IPS-NIHi7 (cell line): ENCODE measurements at regions not wholly inside any gene's neighbourhood (a gene's known extent, or its start where the extent isn't known, plus 50 kb on each side); places are given as distances from the start of the nearest gene placed in this dataset.
A peak's percentile ranks its signal among the peaks of the same experiment; 100 is the strongest.

Source experiments
- DNase-seq: peaks from one replicate; pipeline ENCODE4 v3.0.0; 2012; ENCODE audit warnings: mixed read lengths; ENCODE audit errors: extremely low spot score

DNA sequence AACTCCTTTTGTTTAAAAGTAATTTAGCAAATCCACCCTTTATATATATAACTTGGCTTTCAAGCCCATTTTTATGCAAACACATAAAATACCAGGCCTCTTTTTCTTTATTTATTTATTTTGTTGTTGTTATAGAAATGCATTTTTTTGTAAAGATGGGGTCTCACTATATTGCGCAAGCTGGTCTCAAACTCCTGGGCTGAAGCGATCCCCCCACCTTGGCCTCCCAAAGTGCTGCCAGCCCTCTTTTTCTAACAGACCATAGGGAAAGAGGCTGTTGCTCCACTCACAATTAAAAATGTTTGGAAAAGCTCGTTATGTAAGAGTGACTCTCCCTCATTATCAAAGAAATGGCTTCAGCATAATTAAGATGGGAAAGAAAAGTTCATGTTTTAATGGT is 440.9 kb downstream of the HACE1 start:
- no peak for DNase-seq

DNA sequence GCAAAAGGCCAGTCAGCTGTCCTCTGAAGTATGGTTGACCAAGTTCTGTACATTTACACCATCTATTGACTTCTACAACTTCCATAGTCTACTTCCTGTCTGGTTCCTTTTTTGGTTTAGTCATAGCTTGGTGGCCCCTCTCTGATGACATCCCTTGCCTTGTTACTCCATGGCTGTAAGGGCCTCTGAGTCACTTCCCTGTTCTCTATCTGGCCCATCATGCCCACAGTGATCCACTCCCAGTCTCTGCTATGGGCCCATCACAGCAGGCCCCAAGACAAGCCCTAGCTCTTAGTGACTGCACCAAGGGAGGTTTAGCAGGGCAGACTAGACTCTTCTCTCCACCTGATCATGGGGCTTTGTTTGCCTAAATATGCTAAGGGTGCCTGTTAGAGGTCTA is 441.6 kb downstream of the HACE1 start:
- DNase-seq: no peak

DNA sequence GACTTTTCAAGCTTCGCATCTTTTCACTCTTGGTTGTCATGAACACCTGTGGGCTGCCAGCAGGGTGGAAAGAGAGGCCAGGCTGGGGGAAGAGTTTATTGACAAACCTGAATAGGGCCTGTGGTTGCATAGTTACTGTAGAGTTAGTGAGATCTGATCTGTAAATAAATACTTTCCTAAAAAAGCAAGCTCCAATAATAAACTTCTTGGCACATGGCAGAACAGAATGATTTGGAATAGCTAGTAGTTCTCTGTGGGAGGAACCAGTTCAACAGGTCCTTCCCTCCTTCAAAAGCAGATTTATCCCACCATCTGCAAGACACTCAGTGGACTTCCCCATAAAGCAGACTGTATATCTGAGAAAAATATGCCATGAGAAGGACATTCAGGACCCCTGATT is 445.0 kb downstream of the HACE1 start:
- no peak for DNase-seq

DNA sequence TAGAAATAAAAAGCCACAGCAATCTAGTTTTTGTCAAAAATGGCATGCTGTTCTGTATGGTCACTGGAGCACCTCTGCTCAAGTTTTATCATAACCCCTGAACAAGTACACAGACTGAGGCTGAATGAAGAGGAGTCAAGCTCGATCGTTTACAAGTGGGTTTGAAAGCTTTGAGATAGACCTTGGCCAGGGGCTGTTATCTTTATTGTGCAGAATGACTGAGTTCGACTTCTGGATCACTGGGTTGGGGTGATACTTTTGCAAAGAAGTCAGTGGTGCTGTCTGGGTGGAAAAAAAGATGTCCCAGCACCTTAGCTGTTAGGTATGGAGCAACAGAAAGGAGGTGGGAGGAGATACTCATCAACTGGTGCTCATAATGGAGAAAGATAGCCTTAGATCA is 446.0 kb downstream of the HACE1 start:
- no peak for DNase-seq

DNA sequence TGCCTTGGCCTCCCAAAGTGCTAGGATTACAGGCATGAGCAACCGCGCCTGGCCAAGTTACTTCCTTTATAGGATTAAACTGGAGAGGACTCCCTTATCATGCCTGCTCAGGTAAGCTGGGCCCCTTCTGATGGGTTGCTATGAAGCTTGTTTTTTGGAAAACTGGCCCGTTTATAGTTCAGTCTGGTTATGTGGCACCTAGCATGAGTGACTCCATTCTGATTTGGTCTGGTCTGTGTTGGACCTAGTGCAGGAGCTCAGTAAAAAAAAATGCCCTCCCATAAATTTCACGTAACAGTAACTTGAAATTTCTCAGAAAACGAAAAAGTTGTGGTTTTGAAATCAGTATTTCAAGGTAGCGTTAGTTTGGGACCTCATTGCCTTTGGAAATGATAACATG is 448.4 kb downstream of the HACE1 start:
- no peak for DNase-seq

DNA sequence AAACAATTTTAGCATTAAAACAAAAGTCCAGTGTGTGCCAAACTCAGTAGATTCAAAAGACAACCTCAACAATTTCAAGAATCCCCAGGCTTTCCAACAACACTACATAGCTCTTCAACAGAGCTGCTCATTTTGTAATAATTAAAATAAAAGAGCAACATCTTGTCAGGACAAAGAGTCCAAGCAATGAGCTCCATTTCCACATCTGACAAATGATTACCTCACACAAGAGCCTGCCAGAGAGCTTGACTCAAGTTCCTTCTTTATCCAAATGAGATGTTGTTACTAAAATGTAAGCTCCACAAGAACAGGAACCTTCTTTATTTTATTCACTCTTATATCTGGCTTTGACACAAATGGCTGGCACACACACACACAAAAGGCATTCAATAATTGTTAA is 449.8 kb downstream of the HACE1 start:
- DNase-seq: no peak

DNA sequence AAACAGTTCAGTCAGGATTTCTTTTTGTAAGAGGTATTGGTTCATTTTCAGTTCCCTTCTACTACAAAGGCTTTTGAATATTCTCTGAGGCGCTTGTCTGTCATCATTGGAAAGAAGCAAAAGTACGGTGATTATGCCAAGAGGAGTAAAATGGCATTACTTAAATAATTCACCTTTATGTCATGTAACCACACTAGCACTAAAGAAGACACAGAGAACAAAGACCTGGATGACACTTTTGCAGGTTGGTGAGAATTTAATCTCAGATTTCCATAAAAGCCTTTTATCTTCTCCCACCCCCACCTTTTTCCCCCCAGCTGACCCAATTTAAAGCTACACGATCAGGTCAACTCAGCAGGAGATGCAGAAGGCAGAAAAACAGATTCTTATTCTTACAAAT is 451.8 kb downstream of the HACE1 start:
- DNase-seq: no peak

DNA sequence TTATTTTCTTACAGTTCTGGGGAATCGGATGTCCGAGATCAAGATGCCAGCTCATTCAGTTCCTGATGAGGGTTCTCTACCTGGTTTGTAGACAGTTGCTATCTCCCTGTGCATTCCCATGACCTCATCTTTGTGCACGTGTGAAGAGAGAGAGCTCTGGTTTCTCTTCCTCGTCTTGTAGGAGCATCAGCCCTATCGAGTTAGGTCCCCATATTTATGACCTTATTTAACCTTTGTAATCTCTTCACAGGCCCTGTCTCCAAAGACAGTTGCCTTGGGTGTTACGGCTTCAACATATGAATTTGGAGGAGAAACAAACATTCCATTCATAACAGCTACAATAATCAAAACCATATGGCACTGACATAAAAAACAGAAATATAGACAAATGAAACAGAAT is 455.3 kb downstream of the HACE1 start:
- no peak for DNase-seq

DNA sequence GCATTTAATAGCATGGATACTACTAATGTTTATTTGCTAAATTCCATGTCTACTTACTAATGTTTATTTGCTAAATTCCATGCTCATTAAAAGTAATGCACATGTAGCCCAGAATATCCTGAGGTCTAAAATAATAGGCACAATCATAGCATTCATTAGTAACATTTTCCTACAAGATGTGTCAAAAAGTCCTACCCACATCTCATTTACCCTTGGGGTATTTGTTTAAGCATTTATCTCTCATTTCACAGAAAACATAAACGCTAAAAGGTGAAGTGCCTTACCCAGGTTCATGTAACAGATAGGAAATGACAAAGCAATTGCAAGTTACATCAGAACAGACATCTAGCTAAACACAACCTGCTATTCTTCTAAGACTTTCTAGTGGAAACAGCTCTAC is 457.1 kb downstream of the HACE1 start:
- no peak for DNase-seq

DNA sequence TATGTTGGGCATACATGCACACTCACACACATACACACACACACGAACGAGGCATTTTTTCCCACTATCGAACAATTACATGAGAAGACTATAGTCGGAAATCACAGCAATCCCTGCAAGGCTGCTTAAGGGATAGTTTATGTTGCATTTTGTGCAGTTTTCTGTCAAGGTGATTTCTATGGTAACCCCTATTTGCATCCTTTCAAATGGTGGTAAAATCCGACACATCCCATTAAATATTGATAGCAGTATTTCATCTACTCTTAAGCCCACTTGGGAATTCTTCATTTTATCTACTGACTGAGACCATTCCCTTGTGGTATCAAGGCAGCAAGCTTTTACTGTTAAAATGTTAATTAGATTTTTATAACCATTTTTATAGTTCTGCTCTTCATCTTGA is 457.8 kb downstream of the HACE1 start:
- DNase-seq: no peak

DNA sequence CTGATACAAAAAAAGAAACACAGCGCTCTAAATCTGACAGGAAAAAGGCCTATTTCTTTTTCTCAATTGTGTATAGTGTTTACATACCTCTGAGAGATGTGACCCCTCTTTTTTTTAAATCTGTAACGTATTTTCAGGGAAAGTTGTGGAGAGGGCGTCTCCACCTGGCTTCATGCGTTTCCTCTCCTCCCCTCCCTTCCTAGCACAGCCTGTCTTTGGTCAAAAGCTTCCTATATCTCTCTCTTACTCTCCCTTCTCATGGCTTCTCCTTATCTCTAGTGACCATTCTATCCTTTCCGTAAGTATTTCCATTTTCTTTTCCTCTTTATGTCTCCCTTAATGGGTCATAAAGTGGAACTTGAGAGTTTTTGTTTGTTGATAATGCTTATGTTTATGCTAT is 458.9 kb downstream of the HACE1 start:
- no peak for DNase-seq

DNA sequence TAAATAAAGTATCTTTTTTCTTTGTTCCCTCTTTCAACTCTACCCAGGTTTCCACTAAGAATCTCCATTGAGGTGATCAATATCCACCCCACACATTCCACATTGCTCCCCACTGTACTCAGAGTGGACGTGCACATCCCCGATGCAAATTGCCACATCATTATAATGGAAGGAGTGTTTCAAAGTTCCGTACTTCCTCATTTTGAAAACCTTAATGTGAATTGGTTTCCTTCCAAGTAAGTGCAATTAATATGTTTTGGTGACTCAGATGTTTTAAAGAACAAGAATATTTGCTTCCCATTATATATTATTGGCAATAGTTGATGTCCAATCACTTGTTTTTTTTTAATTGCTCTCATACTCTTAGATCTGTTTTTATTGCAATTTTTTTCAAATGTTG is 463.6 kb downstream of the HACE1 start:
- DNase-seq: no peak

DNA sequence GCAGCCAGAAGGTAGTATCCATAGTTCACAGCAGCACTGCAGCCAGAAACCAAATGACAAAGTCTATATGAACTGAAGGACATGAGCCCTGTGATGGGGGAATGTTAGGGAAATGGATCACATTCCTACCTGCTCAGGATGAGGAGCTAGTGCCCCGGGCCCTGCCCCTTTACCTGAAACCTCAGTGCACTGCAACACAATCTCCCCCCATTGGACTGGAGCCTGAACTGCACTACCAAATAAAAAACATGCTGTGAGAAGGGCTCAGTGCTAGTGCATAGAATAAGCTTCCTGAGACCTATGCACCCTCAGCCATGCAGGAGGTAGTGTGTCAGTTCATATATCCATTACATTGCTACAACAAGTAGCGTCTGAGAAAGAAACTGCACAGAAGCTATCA is 477.8 kb downstream of the HACE1 start:
- DNase-seq: peak; percentile 34

DNA sequence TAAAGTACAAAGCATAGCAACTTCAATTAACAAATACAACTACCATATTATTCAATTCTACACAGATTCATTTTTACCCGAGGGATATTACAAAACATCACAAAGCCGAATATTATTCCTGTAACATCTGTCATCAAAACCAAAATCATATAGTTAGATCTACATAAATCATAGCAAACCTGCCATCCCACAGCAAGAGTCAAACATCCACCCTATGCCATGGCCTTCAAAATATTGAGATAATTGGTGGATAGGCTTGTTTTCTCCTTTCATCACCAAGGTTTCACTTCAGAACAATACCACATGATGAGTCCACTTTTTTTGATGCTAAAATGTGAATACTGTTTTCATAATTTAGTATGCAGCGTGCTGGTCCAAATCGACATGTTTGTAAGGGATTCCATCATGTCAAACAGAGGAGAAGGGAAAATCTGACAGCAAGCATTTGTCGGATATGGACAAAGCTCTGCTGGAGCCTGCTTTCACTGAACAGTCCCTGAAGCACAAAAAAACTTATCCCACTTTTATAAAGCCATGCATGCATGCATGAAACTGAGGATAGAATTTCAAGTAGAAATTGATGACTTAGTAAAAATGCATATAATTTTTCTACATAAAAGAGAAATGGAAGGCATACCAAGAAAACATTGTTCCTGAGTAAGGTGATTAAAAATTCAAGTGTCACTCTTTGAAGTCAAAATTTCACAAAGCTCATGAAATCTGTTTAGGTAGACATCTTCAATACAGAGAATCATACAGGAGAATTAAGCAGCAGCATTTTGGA is 494.1 kb downstream of the HACE1 start:
- no peak for DNase-seq

DNA sequence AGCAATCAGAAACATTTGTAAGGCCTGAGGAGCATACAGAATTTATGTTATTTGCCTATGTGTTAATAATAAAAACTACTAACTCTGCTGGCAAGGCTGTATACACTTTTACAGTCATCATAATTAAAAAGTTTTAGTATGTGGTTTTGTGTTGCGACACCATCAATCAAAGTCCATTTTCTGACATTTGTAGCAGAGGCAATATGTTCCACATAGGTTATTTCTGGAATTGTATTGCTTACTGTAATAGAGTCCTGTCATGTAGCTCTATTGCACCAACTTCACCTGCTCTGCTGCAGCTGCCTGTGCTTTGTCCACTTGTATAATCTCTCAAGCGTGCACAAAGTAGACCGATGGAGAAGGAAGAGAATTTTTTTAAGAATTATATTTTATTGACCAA is 501.8 kb downstream of the HACE1 start:
- no peak for DNase-seq

DNA sequence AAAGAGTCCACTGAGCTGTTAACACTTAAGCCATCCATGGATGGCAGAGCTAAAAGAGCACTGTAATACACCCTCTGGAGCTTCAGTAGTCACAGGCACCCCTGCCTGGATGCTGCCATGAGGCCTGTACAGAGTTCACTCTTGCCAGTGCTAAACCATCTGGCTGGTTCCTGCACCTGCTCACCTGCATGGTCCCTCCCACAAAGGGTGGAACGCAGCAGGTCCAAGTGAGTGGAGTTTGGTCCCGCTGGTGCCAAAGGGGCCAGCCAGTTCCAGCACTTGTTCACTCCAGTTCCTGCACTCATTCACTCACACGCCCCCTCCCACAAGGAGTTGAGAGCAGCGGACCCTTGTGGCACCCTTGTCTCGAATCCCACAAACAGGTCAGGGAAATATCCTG is 503.5 kb downstream of the HACE1 start:
- DNase-seq: no peak

DNA sequence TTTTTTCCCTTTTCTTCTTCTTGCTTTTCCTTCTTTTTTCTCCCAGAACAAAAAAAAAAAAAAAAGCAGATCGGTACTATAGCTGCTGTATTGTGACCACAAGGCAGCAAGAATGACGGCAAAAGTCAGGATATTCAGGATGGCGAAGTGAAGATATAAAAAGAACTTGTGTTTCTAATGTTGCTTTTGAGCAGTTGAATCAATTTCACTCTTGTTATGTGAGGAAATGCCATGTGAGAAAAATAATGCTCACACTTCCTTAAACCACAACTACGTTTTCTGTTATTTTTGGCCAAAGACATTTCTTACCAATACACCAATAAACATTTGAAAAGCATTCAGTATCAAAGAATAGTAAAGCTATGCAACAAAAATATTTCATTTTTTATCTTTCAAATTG is 510.5 kb downstream of the HACE1 start:
- no peak for DNase-seq

DNA sequence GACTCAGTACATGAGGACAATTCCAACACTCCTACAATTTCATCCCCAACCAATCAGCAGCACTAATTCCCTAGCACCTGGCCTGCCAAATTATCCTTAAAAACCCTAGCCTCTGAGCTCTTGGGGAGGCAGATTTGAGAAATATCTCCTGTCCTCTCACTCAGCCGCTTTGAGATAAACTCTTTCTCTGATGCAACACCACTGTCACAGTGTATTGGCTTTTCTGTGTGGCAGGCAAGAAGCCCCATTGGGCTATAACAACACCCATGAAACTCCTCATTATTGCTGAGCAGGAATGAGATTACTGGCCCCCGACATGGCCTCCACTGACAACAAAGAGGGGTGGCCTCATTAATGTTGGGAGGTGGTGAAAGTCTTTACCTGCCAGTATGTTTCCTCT is 515.5 kb downstream of the HACE1 start:
- DNase-seq: no peak

DNA sequence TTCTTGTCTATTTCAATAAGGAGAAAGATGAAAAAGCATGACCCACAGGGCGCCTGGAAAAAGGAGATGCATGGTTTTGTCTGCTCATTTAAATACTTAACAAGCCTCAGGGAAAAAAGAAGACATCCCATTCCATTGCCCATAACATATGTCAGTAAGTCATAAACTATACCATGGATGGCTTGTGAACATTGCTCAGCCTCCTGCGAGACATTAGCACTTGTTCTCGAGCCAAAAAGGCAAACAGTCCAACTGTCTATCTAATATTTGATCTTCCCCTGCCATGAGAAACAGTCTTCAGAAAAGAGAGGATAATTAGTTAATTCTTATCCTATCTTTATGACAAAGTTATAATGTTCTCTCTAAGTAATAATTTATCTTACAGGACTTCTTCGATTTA is 527.4 kb downstream of the HACE1 start:
- no peak for DNase-seq

DNA sequence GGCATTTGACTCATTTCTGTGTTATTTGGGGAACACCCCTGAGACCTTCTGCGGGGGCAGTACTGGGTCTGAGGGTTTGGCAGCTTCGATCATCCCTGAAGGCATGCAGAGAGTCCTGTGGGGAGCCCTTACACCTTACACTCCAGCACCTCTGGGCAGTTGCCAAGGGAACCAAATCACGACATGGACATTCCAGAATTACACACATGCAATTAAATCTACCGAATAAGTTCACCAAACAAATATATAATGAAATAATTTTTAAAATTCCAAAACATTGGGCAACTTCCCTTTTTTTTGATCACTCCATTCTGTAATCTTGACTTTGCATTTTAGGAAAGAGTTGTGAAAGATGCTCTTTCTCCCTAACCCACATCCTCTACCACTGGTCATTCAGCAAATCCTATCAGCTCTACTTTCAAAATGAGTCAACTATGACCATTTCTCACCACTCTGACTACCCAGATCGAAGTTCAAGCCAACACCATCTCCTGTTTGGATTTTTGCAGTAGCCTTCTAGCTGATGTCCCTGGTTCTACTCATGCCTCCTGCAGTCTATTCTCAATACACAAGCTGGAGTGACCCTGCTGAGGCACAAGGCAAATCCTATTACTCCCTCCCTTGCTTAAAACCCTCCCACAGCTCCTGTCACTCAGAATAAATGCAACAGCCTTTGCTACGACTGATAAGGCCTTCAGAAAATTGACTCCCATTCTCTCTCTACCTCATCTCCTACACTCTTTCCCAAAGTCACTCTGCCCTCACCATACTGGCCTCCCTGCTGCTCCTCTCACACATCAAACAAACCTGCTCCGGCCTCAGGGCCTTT is 533.3 kb downstream of the HACE1 start:
- DNase-seq: peak; percentile 18

DNA sequence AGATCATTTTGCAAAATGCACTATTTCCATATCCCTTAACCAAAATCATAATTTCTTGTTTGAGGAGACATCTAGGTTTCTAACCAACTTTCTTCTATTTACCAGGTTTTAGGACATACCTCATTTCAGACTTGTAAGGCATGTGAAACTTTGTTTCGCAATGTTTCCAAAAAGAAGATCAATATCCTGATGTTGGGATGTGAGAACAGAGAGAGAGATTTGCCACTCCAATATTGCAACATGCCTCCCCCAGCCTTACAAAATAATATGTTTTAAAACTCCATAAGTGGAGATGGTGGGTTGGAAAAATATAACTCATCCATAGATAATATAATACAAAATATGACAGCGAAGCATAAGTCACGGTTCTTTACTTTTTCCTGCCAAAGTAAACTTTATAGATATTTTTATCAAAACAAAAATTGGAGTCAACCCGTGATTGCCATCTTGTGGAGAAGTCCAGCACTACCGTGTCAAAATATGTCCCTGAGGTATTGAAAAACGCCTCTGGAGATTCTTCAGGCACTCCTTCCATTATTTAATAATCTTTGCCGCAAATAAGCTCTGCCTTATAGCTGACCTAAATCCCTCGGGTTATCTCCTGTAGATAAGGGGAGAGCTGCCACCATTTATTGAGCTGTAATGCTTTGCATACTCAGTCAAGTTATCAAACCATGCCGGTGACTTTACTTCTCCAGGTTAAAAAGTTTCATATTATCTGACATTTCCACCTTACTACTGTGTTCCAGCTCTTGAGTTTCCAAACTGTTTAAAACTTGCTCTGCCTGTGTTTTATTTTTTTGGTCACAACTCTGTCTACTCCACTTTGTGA is 534.2 kb downstream of the HACE1 start:
- peak; percentile 31 for DNase-seq

DNA sequence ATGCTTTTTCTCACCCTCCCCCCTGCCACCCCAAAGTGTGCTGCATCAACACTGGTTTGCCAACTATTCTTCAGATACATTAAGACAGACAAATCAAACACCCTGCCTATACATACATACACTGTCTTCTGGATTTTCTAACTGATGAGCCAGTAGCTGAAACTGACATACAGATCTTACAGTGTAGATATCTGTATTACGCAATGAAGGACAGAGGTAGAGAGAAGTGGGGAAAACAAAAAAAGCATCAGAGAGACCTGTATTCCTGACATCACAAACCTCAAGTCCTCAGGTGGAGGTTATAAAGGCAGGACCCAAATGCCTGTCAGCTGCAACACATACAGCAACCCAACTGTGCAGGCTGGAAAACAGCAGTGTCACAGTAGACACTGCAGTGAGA is 535.4 kb downstream of the HACE1 start:
- DNase-seq: no peak

DNA sequence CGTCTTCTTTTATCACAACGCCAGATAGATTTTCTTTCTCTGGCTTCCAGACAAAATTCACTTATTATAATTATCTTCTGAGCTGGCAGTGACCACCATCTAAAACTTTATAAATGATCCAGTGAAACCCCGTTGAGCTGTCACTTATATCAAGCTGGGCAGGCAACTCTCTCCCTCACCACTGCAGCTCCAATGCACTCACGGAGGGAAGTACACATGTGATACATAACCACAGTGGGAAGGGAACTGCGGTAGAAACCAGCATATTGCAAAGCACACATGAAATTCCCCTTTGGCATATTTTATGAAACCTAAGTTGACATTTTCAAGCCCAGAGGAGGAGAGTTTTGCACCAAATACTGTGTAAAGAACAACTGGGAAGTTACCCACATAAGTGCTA is 536.9 kb downstream of the HACE1 start:
- no peak for DNase-seq
